HEK293T (cell line): ENCODE measurements at regions not wholly inside any gene's neighbourhood (a gene's known extent, or its start where the extent isn't known, plus 50 kb on each side); places are given as distances from the start of the nearest gene placed in this dataset.

Source experiments
- CTBP1 ChIP-seq: fragments of 450-650 bp; IDR thresholded peaks from 2 replicates; pipeline ENCODE4 v1.6.1; 2016; ENCODE audit warnings: borderline replicate concordance
- FOXM1 ChIP-seq: fragments of 450-650 bp; IDR thresholded peaks from 2 replicates; pipeline ENCODE4 v1.6.1; 2017; ENCODE audit warnings: mild to moderate bottlenecking, borderline replicate concordance
- SP1 ChIP-seq: fragments of 450-650 bp; IDR thresholded peaks from 2 replicates; pipeline ENCODE4 v1.6.1; 2017
- SUZ12 ChIP-seq: fragments of 450-650 bp; IDR thresholded peaks from 2 replicates; pipeline ENCODE4 v1.6.1; 2016; ENCODE audit warnings: mild to moderate bottlenecking
- ZNF384 ChIP-seq: fragments of 450-650 bp; IDR thresholded peaks from 2 replicates; pipeline ENCODE4 v1.6.1; 2016
- TF ChIP-seq, protein P1 (sequence below): fragments of 450-650 bp; IDR thresholded peaks from 2 replicates; pipeline ENCODE4 v1.6.1; 2016

DNA sequence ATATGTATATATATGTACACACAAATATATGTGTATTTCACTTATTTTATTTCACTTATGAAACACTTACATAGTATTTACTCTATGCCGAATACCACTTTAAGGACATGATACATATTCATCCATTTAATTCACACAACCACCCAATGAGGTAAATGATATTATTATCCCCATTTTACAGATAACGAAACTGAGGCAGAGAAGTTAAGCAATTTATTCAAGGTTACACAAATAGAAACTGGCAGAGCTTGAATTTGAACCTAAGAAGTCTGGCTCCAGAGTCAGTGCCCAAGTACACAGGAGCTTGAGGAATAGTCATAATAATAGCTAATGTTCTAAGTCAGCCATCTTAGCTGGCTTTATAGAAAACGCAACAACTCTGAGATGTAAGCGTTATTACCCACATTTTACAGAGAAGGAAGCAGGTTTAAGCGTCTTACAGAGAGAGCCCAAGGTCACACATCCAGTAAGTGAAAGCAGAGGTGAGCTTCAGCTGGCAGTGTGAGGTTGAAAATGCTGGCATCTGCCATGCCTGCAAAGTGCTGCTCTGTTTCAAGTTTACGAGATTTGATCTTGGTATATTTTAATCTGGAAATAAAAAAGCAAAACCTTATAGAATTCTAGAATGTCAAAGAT lies 326.9 kb downstream of the LPIN1 start:
- TF ChIP-seq SUZ12 (no peak), FOXM1 (no peak), ZNF384 (no peak), CTBP1 (no peak), SP1 (no peak)
- TF ChIP-seq, protein P1, sequence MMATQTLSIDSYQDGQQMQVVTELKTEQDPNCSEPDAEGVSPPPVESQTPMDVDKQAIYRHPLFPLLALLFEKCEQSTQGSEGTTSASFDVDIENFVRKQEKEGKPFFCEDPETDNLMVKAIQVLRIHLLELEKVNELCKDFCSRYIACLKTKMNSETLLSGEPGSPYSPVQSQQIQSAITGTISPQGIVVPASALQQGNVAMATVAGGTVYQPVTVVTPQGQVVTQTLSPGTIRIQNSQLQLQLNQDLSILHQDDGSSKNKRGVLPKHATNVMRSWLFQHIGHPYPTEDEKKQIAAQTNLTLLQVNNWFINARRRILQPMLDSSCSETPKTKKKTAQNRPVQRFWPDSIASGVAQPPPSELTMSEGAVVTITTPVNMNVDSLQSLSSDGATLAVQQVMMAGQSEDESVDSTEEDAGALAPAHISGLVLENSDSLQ, result no peak
